ENCODE measurements at regions not wholly inside any gene's neighbourhood (a gene's known extent, or its start where the extent isn't known, plus 50 kb on each side); places are given as distances from the start of the nearest gene placed in this dataset.

- TF ChIP-seq MAX (IDR thresholded peaks at IDR 0.05; ENCODE audit: insufficient read depth, insufficient read length) (no peak), CTCF (IDR thresholded peaks at IDR 0.05; ENCODE audit: extremely low read depth in 1 of 2, insufficient read depth in 1 of 2, low read depth in 1 of 2, low read length in 2 of 2) (no peak), POLR2A (IDR thresholded peaks at IDR 0.05; ENCODE audit: low read depth, low read length) (no peak), GATA2 (IDR thresholded peaks at IDR 0.05; ENCODE audit: insufficient read depth, insufficient read length, low read depth, low read length) (no peak), JUN (IDR thresholded peaks at IDR 0.05; ENCODE audit: borderline replicate concordance, insufficient read depth, insufficient read length, low read depth) (no peak), POLR2AphosphoS5 (IDR thresholded peaks at IDR 0.05; ENCODE audit: insufficient read depth, low read depth, low read length) (no peak), MYC (IDR thresholded peaks at IDR 0.05; ENCODE audit: low read depth, low read length) (no peak), EZH2 (IDR thresholded peaks at IDR 0.05; ENCODE audit: borderline replicate concordance, low read depth, low read length, severe bottlenecking) (no peak)
Observed at GRCh38 chr3:124514683-124515082, 215.6 kb upstream of the UMPS start.
